HCT116 (cell line): ENCODE measurements at regions not wholly inside any gene's neighbourhood (a gene's known extent, or its start where the extent isn't known, plus 50 kb on each side); places are given as distances from the start of the nearest gene placed in this dataset.
"Not testable (repeated sequence)": the region's sequence is repeated elsewhere in the genome, so short reads cannot be mapped to it uniquely, and the experiment has no call there.

Experiments used
- CTCF ChIP-seq, 3 experiments: fragments of 200-600 bp in 1 of 3; sonication (generic) in 1 of 3; IDR thresholded peaks in 2 of 3; conservative IDR thresholded peaks in 1 of 3; 2 replicates each; pipeline ENCODE4 v1.5.1; 2012 to 2017; ENCODE audit warnings: low read depth in 2 of 3, low read length in 2 of 3, antibody characterized with exemption in 1 of 3, borderline replicate concordance in 1 of 3, control low read depth in 1 of 3, mild to moderate bottlenecking in 1 of 3, mixed read lengths in 1 of 3, mixed run types in 1 of 3, moderate library complexity in 1 of 3; ENCODE audit not compliant: insufficient read depth in 1 of 3
- EGR1 ChIP-seq: IDR thresholded peaks from 2 replicates; pipeline ENCODE4 v1.6.1; 2012; ENCODE audit warnings: low read depth
- ELF1 ChIP-seq: IDR thresholded peaks from 2 replicates; pipeline ENCODE4 v1.6.1; 2012; ENCODE audit warnings: low read depth, borderline replicate concordance
- EZH2 ChIP-seq: fragments of 200-600 bp; sonication (generic); IDR thresholded peaks from 2 replicates; pipeline ENCODE4 v1.6.1; 2017; ENCODE audit warnings: antibody characterized with exemption, mixed run types
- FOSL1 ChIP-seq: IDR thresholded peaks from 2 replicates; pipeline ENCODE4 v1.6.1; 2012; ENCODE audit warnings: low read depth
- MAX ChIP-seq: IDR thresholded peaks from 2 replicates; pipeline ENCODE4 v1.6.1; 2012
- POLR2A ChIP-seq: IDR thresholded peaks from 2 replicates; pipeline ENCODE4 v1.7.0; 2011; ENCODE audit warnings: borderline replicate concordance; ENCODE audit not compliant: insufficient read depth, insufficient read length; ENCODE audit errors: extremely low read depth
- POLR2AphosphoS5 ChIP-seq: IDR thresholded peaks from 2 replicates; pipeline ENCODE4 v1.6.1; 2011; ENCODE audit warnings: mild to moderate bottlenecking, low read depth, low read length, moderate library complexity
- RAD21 ChIP-seq: IDR thresholded peaks from 2 replicates; pipeline ENCODE4 v1.6.1; 2012; ENCODE audit warnings: low read depth, mild to moderate bottlenecking
- REST ChIP-seq: IDR thresholded peaks from 2 replicates; pipeline ENCODE4 v1.6.1; 2012; ENCODE audit warnings: low read depth
- SRF ChIP-seq: IDR thresholded peaks from 2 replicates; pipeline ENCODE4 v1.6.1; 2012; ENCODE audit warnings: low read depth
- ZBTB33 ChIP-seq: IDR thresholded peaks from 2 replicates; pipeline ENCODE4 v1.6.1; 2011; ENCODE audit warnings: mild to moderate bottlenecking, low read length, moderate library complexity; ENCODE audit not compliant: insufficient replicate concordance; ENCODE audit errors: extremely low read depth
- ZFX ChIP-seq: fragments of 450-650 bp; IDR thresholded peaks from 2 replicates; pipeline ENCODE4 v1.6.1; 2017

- TF ChIP-seq POLR2AphosphoS5; CTCF (IDR thresholded peaks at IDR 0.05 in 2 of 3, conservative IDR thresholded peaks at IDR 0.05 in 1 of 3; ENCODE audit: borderline replicate concordance in 1 of 3, insufficient read depth in 1 of 3, low read depth in 2 of 3, low read length in 2 of 3); POLR2A; EGR1; ZBTB33; SRF; REST; EZH2; MAX; ELF1; ZFX; FOSL1; RAD21: not testable (repeated sequence)
Observed at GRCh38 chr14:106658066-106658860, 1131.9 kb downstream of the TMEM121 start.
